GM12874 (cell line): ENCODE measurements at regions not wholly inside any gene's neighbourhood (a gene's known extent, or its start where the extent isn't known, plus 50 kb on each side); places are given as distances from the start of the nearest gene placed in this dataset.

Experiments
- CTCF ChIP-seq: IDR thresholded peaks from 2 replicates; pipeline ENCODE4 v1.5.1; 2011; ENCODE audit warnings: low read depth, mild to moderate bottlenecking, control low read depth, low read length, moderate library complexity; ENCODE audit not compliant: insufficient read depth

GRCh38 chr6:174036-174435 is 118.3 kb upstream of the DUSP22 start:
- no peak for TF ChIP-seq CTCF

- no peak for TF ChIP-seq CTCF
Observed at GRCh38 chr6:175680-176079, 116.6 kb upstream of the DUSP22 start.

GRCh38 chr6:176766-177165 is 115.5 kb upstream of the DUSP22 start:
- no peak for TF ChIP-seq CTCF

GRCh38 chr6:178119-178518 is 114.2 kb upstream of the DUSP22 start:
- no peak for TF ChIP-seq CTCF

GRCh38 chr6:179340-179950 is 112.8 kb upstream of the DUSP22 start:
- no peak for TF ChIP-seq CTCF

- TF ChIP-seq CTCF: no peak
Observed at GRCh38 chr6:181049-181654, 111.1 kb upstream of the DUSP22 start.

GRCh38 chr6:183668-184067 is 108.6 kb upstream of the DUSP22 start:
- TF ChIP-seq CTCF: no peak
